ENCODE measurements at regions not wholly inside any gene's neighbourhood (a gene's known extent, or its start where the extent isn't known, plus 50 kb on each side); places are given as distances from the start of the nearest gene placed in this dataset.
"Not testable (repeated sequence)": the region's sequence is repeated elsewhere in the genome, so short reads cannot be mapped to it uniquely, and the experiment has no call there.

- no peak for TF ChIP-seq CTCF (IDR thresholded peaks at IDR 0.05; ENCODE audit: insufficient read depth, missing control alignments)
- DNase-seq (ENCODE audit: insufficient read length, low spot score) (no peak), FAIRE-seq (no peak)
These were observed 107.0 kb downstream of the RPLP1 start for GRCh38 chr15:69559440-69560190.

- FAIRE-seq = no peak
- no peak for TF ChIP-seq CTCF (IDR thresholded peaks at IDR 0.05; ENCODE audit: insufficient read depth, missing control alignments)
- no peak for DNase-seq (ENCODE audit: insufficient read length, low spot score)
These were observed 108.6 kb downstream of the RPLP1 start for GRCh38 chr15:69561071-69561784.

GRCh38 chr15:69562116-69562515 lies 109.5 kb downstream of the RPLP1 start:
- TF ChIP-seq CTCF (IDR thresholded peaks at IDR 0.05; ENCODE audit: insufficient read depth, missing control alignments) = no peak
- no peak for DNase-seq (ENCODE audit: insufficient read length, low spot score)

GRCh38 chr15:69562564-69562963 lies 109.9 kb downstream of the RPLP1 start:
- TF ChIP-seq CTCF (IDR thresholded peaks at IDR 0.05; ENCODE audit: insufficient read depth, missing control alignments) = no peak
- no peak for DNase-seq (ENCODE audit: insufficient read length, low spot score)
- FAIRE-seq = no peak

More at GRCh38 chr15:69562116-69562515, 109.5 kb downstream of the RPLP1 start:
- FAIRE-seq = no peak

- TF ChIP-seq CTCF (IDR thresholded peaks at IDR 0.05; ENCODE audit: insufficient read depth, missing control alignments) = no peak
- FAIRE-seq = no peak
- no peak for DNase-seq (ENCODE audit: insufficient read length, low spot score)
These were observed 112.5 kb downstream of the RPLP1 start for GRCh38 chr15:69565066-69565655.

- not testable (repeated sequence) for DNase-seq (ENCODE audit: insufficient read length, low spot score)
These were observed 114.7 kb downstream of the RPLP1 start for GRCh38 chr15:69567238-69567760.

GRCh38 chr15:69568173-69569009 lies 115.8 kb downstream of the RPLP1 start:
- DNase-seq (ENCODE audit: insufficient read length, low spot score) (no peak), FAIRE-seq (no peak)
- no peak for TF ChIP-seq CTCF (IDR thresholded peaks at IDR 0.05; ENCODE audit: insufficient read depth, missing control alignments)

More at GRCh38 chr15:69567238-69567760, 114.7 kb downstream of the RPLP1 start:
- FAIRE-seq = not testable (repeated sequence)

All from D721Med (cell line).